ENCODE measurements at regions not wholly inside any gene's neighbourhood (a gene's known extent, or its start where the extent isn't known, plus 50 kb on each side); places are given as distances from the start of the nearest gene placed in this dataset.

GRCh38 chr1:105558023-105558422, 1498.5 kb upstream of the PRMT6 start:
- Histone ChIP-seq H3K4me3 (ENCODE audit: low read depth in 1 of 3, low read length in 3 of 3) (no peak overlapping the region), H3K9me3 (ENCODE audit: control insufficient read depth in 4 of 4, low read length in 3 of 4) (no peaks in the 10 kb centered on the region), H3K27ac (ENCODE audit: low read depth in 1 of 2, low read length in 2 of 2) (no peak overlapping the region), H3K9ac (ENCODE audit: low read depth in 1 of 2, low read length in 2 of 2) (no peak overlapping the region), H3K36me3 (ENCODE audit: control insufficient read depth in 4 of 4, insufficient read depth in 3 of 4, low read depth in 1 of 4, low read length in 3 of 4) (no peaks in the 10 kb centered on the region), H3K27me3 (ENCODE audit: control insufficient read depth in 4 of 4, insufficient read depth in 4 of 4, low read length in 3 of 4) (no peaks in the 10 kb centered on the region), H3K4me1 (ENCODE audit: control insufficient read depth in 4 of 4, insufficient read depth in 4 of 4, low read length in 3 of 4) (no peaks in the 10 kb centered on the region)
- DNase-seq (ENCODE audit: low spot score) = no peak
- no peak for TF ChIP-seq FOXA1 (IDR thresholded peaks at IDR 0.05)
- TF ChIP-seq HNF4G (IDR thresholded peaks at IDR 0.05) = no peak
- no peak for TF ChIP-seq HNF4A (conservative IDR thresholded peaks at IDR 0.05)
- TF ChIP-seq SP1 (IDR thresholded peaks at IDR 0.05) = no peak
- TF ChIP-seq FOXA2 (IDR thresholded peaks at IDR 0.05) = no peak
- TF ChIP-seq TAF1 (conservative IDR thresholded peaks at IDR 0.05) = no peak
- no peak for TF ChIP-seq YY1 (IDR thresholded peaks at IDR 0.05)
- no peak for TF ChIP-seq JUND (IDR thresholded peaks at IDR 0.05)
- TF ChIP-seq NR2F2 (IDR thresholded peaks at IDR 0.05) = no peak
- TF ChIP-seq REST (IDR thresholded peaks at IDR 0.05) = no peak
- TF ChIP-seq CTCF (IDR thresholded peaks at IDR 0.05; ENCODE audit: low read depth, low read length, missing input control) = no peak
- TF ChIP-seq ATF3 (IDR thresholded peaks at IDR 0.05) = no peak
- no peak for TF ChIP-seq MAX (IDR thresholded peaks at IDR 0.05)

- no peaks in the 10 kb centered on the region for H3K4me1 ChIP-seq (ENCODE audit: control insufficient read depth in 4 of 4, insufficient read depth in 4 of 4, low read length in 3 of 4)
- H3K4me3 ChIP-seq (ENCODE audit: low read depth in 1 of 3, low read length in 3 of 3) = no peak overlapping the region
- TF ChIP-seq HNF4G (IDR thresholded peaks at IDR 0.05) = no peak
- no peak for TF ChIP-seq ZBTB33 (IDR thresholded peaks at IDR 0.05)
- TF ChIP-seq NR2F2 (IDR thresholded peaks at IDR 0.05) = no peak
- TF ChIP-seq SP1 (IDR thresholded peaks at IDR 0.05) = no peak
- no peak for TF ChIP-seq MAX (IDR thresholded peaks at IDR 0.05)
- no peak for TF ChIP-seq HNF4A (conservative IDR thresholded peaks at IDR 0.05)
- TF ChIP-seq RXRA (IDR thresholded peaks at IDR 0.05) = no peak
- no peak for TF ChIP-seq REST (IDR thresholded peaks at IDR 0.05)
- no peak for TF ChIP-seq FOXA2 (IDR thresholded peaks at IDR 0.05)
- no peak for TF ChIP-seq GABPA (IDR thresholded peaks at IDR 0.05 in 1 of 2, conservative IDR thresholded peaks at IDR 0.05 in 1 of 2)
- no peak for TF ChIP-seq EGR1 (IDR thresholded peaks at IDR 0.05; ENCODE audit: low read depth in 2 of 2)
- TF ChIP-seq TAF1 (conservative IDR thresholded peaks at IDR 0.05) = no peak
- H3K27me3 ChIP-seq (ENCODE audit: control insufficient read depth in 4 of 4, insufficient read depth in 4 of 4, low read length in 3 of 4) = no peaks in the 10 kb centered on the region
- H3K9me3 ChIP-seq (ENCODE audit: control insufficient read depth in 4 of 4, low read length in 3 of 4) = no peaks in the 10 kb centered on the region
- H3K27ac ChIP-seq (ENCODE audit: low read depth in 1 of 2, low read length in 2 of 2) = no peak overlapping the region
- 44% methylated on average over 2 of the region's 2 CpGs for WGBS
- no peak overlapping the region for H3K9ac ChIP-seq (ENCODE audit: low read depth in 1 of 2, low read length in 2 of 2)
- DNase-seq (ENCODE audit: low spot score) = no peak
- no peaks in the 10 kb centered on the region for H3K36me3 ChIP-seq (ENCODE audit: control insufficient read depth in 4 of 4, insufficient read depth in 3 of 4, low read depth in 1 of 4, low read length in 3 of 4)
These were observed 1491.5 kb upstream of the PRMT6 start for GRCh38 chr1:105565006-105565405.

Measured in liver (tissue), 8 donors.